ENCODE measurements at regions not wholly inside any gene's neighbourhood (a gene's known extent, or its start where the extent isn't known, plus 50 kb on each side); places are given as distances from the start of the nearest gene placed in this dataset.
"Not testable (repeated sequence)": the region's sequence is repeated elsewhere in the genome, so short reads cannot be mapped to it uniquely, and the experiment has no call there.

- no peak overlapping the region for H3K27ac Mint-ChIP-seq
- ATAC-seq (ENCODE audit: low read depth) (no peak), DNase-seq (ENCODE audit: low spot score in 2 of 2) (no peak)
- peaks cover 5% of the 10 kb centered on the region for H3K27me3 Mint-ChIP-seq
- H3K36me3 Mint-ChIP-seq = no peaks in the 10 kb centered on the region
- H3K4me3 Mint-ChIP-seq = no peak overlapping the region
- H3K4me1 Mint-ChIP-seq = no peaks in the 10 kb centered on the region
- no peaks in the 10 kb centered on the region for H3K9me3 Mint-ChIP-seq
These were observed 249.8 kb downstream of the SETD4 start for GRCh38 chr21:35810431-35810970.

GRCh38 chr21:35801391-35801790 lies 258.9 kb downstream of the SETD4 start:
- no peak for ATAC-seq (ENCODE audit: low read depth)
- H3K27me3 Mint-ChIP-seq = peaks cover 9% of the 10 kb centered on the region
- DNase-seq (ENCODE audit: low spot score in 2 of 2) = no peak
- H3K4me3 Mint-ChIP-seq = no peak overlapping the region
- H3K36me3 Mint-ChIP-seq = no peaks in the 10 kb centered on the region
- peaks cover 3% of the 10 kb centered on the region for H3K4me1 Mint-ChIP-seq
- H3K9me3 Mint-ChIP-seq = peaks cover 7% of the 10 kb centered on the region
- H3K27ac Mint-ChIP-seq = no peak overlapping the region

- DNase-seq (ENCODE audit: low spot score in 2 of 2); ATAC-seq (ENCODE audit: low read depth); H3K36me3 Mint-ChIP-seq; H3K27ac Mint-ChIP-seq; H3K4me3 Mint-ChIP-seq; H3K9me3 Mint-ChIP-seq; H3K4me1 Mint-ChIP-seq; H3K27me3 Mint-ChIP-seq: not testable (repeated sequence)
These were observed 259.4 kb downstream of the SETD4 start for GRCh38 chr21:35800796-35801385.

- no peaks in the 10 kb centered on the region for H3K4me1 Mint-ChIP-seq
- ATAC-seq (ENCODE audit: low read depth) = no peak
- H3K27me3 Mint-ChIP-seq = peaks cover 13% of the 10 kb centered on the region
- peaks cover 1% of the 10 kb centered on the region for H3K9me3 Mint-ChIP-seq
- no peaks in the 10 kb centered on the region for H3K36me3 Mint-ChIP-seq
- no peak overlapping the region for H3K4me3 Mint-ChIP-seq
- no peak overlapping the region for H3K27ac Mint-ChIP-seq
- DNase-seq (ENCODE audit: low spot score in 2 of 2) = no peak
These were observed 263.5 kb downstream of the SETD4 start for GRCh38 chr21:35796844-35797243.

GRCh38 chr21:35794527-35794926 lies 265.8 kb downstream of the SETD4 start:
- H3K4me3 Mint-ChIP-seq; DNase-seq (ENCODE audit: low spot score in 2 of 2): not testable (repeated sequence)

GRCh38 chr21:35792569-35793305 lies 267.6 kb downstream of the SETD4 start:
- Mint-ChIP-seq H3K4me3 (no peak overlapping the region), H3K27ac (no peak overlapping the region), H3K36me3 (no peaks in the 10 kb centered on the region), H3K27me3 (peaks cover 7% of the 10 kb centered on the region), H3K9me3 (peaks cover 1% of the 10 kb centered on the region), H3K4me1 (no peaks in the 10 kb centered on the region)
- ATAC-seq (ENCODE audit: low read depth) (no peak), DNase-seq (ENCODE audit: low spot score in 2 of 2) (no peak)

More at GRCh38 chr21:35794527-35794926, 265.8 kb downstream of the SETD4 start:
- H3K4me1 Mint-ChIP-seq; H3K27ac Mint-ChIP-seq; ATAC-seq (ENCODE audit: low read depth); H3K36me3 Mint-ChIP-seq; H3K9me3 Mint-ChIP-seq: not testable (repeated sequence)
- H3K27me3 Mint-ChIP-seq = peaks cover 10% of the 10 kb centered on the region

GRCh38 chr21:35791541-35792325 lies 268.6 kb downstream of the SETD4 start:
- DNase-seq (ENCODE audit: low spot score in 2 of 2) (no peak), ATAC-seq (ENCODE audit: low read depth) (no peak)
- Mint-ChIP-seq H3K4me3 (no peak overlapping the region), H3K27me3 (peaks cover 3% of the 10 kb centered on the region), H3K36me3 (no peaks in the 10 kb centered on the region), H3K27ac (no peak overlapping the region), H3K4me1 (no peaks in the 10 kb centered on the region), H3K9me3 (peaks cover 1% of the 10 kb centered on the region)

GRCh38 chr21:35783721-35784120 lies 276.6 kb downstream of the SETD4 start:
- Mint-ChIP-seq H3K27ac (no peak overlapping the region), H3K36me3 (no peaks in the 10 kb centered on the region), H3K27me3 (peaks cover 3% of the 10 kb centered on the region), H3K4me3 (no peak overlapping the region), H3K4me1 (no peaks in the 10 kb centered on the region), H3K9me3 (no peaks in the 10 kb centered on the region)
- no peak for ATAC-seq (ENCODE audit: low read depth)
- no peak for DNase-seq (ENCODE audit: low spot score in 2 of 2)

- Mint-ChIP-seq H3K27me3 (peaks cover 3% of the 10 kb centered on the region), H3K4me1 (no peaks in the 10 kb centered on the region), H3K27ac (no peak overlapping the region), H3K4me3 (no peak overlapping the region), H3K9me3 (no peaks in the 10 kb centered on the region), H3K36me3 (no peaks in the 10 kb centered on the region)
- no peak for ATAC-seq (ENCODE audit: low read depth)
- DNase-seq (ENCODE audit: low spot score in 2 of 2) = no peak
These were observed 277.7 kb downstream of the SETD4 start for GRCh38 chr21:35782667-35783066.

- no peak overlapping the region for H3K27ac Mint-ChIP-seq
- DNase-seq (ENCODE audit: low spot score in 2 of 2) (no peak), ATAC-seq (ENCODE audit: low read depth) (no peak)
- H3K9me3 Mint-ChIP-seq = no peaks in the 10 kb centered on the region
- H3K4me3 Mint-ChIP-seq = no peak overlapping the region
- no peaks in the 10 kb centered on the region for H3K4me1 Mint-ChIP-seq
- peaks cover 2% of the 10 kb centered on the region for H3K27me3 Mint-ChIP-seq
- H3K36me3 Mint-ChIP-seq = no peaks in the 10 kb centered on the region
These were observed 279.3 kb downstream of the SETD4 start for GRCh38 chr21:35780983-35781382.

GRCh38 chr21:35779690-35780570 lies 280.4 kb downstream of the SETD4 start:
- Mint-ChIP-seq H3K36me3 (no peaks in the 10 kb centered on the region), H3K9me3 (no peaks in the 10 kb centered on the region), H3K27me3 (peaks cover 1% of the 10 kb centered on the region), H3K4me3 (no peak overlapping the region), H3K4me1 (no peaks in the 10 kb centered on the region), H3K27ac (no peak overlapping the region)
- ATAC-seq (ENCODE audit: low read depth) (no peak), DNase-seq (ENCODE audit: low spot score in 2 of 2) (no peak)

GRCh38 chr21:35779167-35779566 lies 281.2 kb downstream of the SETD4 start:
- Mint-ChIP-seq H3K9me3 (no peaks in the 10 kb centered on the region), H3K27ac (no peak overlapping the region), H3K27me3 (no peaks in the 10 kb centered on the region), H3K4me1 (no peaks in the 10 kb centered on the region), H3K36me3 (no peaks in the 10 kb centered on the region), H3K4me3 (no peak overlapping the region)
- ATAC-seq (ENCODE audit: low read depth) (no peak), DNase-seq (ENCODE audit: low spot score in 2 of 2) (no peak)

GRCh38 chr21:35777081-35777480 lies 283.2 kb downstream of the SETD4 start:
- ATAC-seq (ENCODE audit: low read depth) (no peak), DNase-seq (ENCODE audit: low spot score in 2 of 2) (no peak)
- Mint-ChIP-seq H3K9me3 (no peaks in the 10 kb centered on the region), H3K4me1 (no peaks in the 10 kb centered on the region), H3K4me3 (no peak overlapping the region), H3K27me3 (peaks cover 2% of the 10 kb centered on the region), H3K27ac (no peak overlapping the region), H3K36me3 (no peaks in the 10 kb centered on the region)

Measured in memory B cell (primary cell).